D721Med (cell line): ENCODE measurements at regions not wholly inside any gene's neighbourhood (a gene's known extent, or its start where the extent isn't known, plus 50 kb on each side); places are given as distances from the start of the nearest gene placed in this dataset.

Experiments used
- DNase-seq: peaks from one replicate; pipeline ENCODE4 v3.0.0; 2011; ENCODE audit warnings: low spot score; ENCODE audit not compliant: insufficient read length
- FAIRE-seq: peaks from 2 replicates; lab custom pipeline; 2011; peaks lifted over from hg19 to GRCh38; lab: Jason Lieb, UNC
- CTCF ChIP-seq: IDR thresholded peaks from 2 replicates; pipeline ENCODE4 v1.5.1; 2012; ENCODE audit warnings: mild to moderate bottlenecking, control low read depth; ENCODE audit not compliant: insufficient read depth; ENCODE audit errors: missing control alignments

DNA sequence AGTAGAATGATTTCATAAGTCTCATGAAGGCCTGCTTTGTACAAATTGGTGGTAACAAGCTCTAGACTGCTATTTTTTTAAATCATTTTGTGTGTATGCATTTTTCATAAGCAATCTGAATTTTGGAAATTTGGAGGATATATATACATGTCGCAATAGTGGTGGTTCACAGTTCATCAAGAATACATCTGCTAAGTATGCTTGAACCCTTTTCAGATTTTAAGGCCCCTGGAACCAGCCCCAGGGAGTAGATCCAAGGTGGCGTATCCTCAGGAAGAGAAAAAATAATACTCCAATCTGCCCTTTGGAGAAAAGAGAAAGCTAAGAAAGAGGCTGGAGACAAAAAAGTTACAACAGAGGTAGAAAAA lies 141.6 kb downstream of the HINT1 start:
- no peak for TF ChIP-seq CTCF
- FAIRE-seq, result no peak
- DNase-seq, result no peak

GRCh38 chr5:131022811-131023497 lies 142.1 kb downstream of the HINT1 start:
- no peak for FAIRE-seq
- no peak for DNase-seq
- TF ChIP-seq CTCF, result no peak

GRCh38 chr5:131021646-131022045 lies 143.4 kb downstream of the HINT1 start:
- no peak for TF ChIP-seq CTCF
- DNase-seq (no peak), FAIRE-seq (no peak)

DNA sequence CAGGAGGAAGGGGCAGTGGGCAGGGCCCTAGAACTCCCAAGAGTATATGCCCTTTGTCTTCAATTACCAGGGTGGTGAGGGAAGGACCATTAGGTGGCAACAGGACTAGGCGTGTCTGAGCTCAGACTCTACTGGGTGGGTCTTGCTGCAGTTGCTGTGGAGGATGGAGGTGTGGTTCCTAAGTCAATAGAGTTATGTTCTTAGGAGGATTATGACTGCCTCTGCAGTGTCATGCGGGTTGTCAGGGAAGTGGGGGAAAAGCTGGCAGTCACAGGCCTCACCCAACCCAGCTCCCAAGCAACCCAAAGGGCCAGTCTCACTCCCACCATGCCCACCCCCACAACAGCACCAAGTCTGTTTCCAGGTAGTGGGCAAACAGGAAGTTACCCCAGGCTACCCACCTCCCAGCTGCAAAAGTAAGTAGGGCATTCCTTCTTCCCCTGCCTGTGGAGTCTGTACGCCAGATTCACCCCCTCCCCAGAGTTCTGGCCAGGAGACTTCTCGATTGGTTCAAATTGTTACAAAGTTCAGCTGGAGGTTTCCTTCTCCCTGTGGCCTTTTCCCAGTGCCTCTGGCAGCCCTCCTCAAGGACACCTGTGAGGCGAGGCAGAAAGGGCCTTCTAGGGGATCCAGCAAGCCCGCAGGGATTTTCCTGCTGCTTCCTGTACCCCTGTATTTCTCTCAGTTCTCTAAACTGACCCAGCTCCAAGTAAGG lies 145.3 kb downstream of the HINT1 start:
- FAIRE-seq, result no peak
- TF ChIP-seq CTCF, result no peak
- no peak for DNase-seq

DNA sequence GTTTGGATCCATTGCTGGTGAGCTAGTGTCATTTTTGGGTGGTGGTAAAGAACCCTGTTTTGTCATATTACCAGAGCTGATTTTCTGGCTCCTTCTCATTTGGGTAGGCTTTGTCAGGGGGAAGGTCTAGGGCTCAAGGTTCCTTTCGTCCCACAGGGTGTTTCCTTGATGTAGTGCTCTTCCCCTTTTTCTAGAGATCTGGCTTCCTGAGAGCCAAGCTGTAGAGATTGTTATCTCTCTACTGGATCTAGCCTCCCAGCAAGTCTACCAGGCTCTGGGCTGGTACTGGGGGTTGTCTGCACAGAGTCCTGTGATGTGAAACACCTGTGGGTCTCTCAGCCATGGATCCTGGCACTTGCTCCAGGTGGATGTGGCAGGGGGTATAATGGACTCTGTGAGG lies 145.9 kb downstream of the HINT1 start:
- FAIRE-seq, result no peak
- TF ChIP-seq CTCF, result no peak
- DNase-seq, result no peak

GRCh38 chr5:131008329-131008728 lies 156.7 kb downstream of the HINT1 start:
- no peak for TF ChIP-seq CTCF
- FAIRE-seq (no peak), DNase-seq (no peak)
